Globus pallidus (tissue), 1 donor: ENCODE measurements at regions not wholly inside any gene's neighbourhood (a gene's known extent, or its start where the extent isn't known, plus 50 kb on each side); places are given as distances from the start of the nearest gene placed in this dataset.

ENCODE experiments used
- DNase-seq: peaks from one replicate; pipeline ENCODE4 v3.0.0-alpha.2; 2015; ENCODE audit warnings: low spot score

DNA sequence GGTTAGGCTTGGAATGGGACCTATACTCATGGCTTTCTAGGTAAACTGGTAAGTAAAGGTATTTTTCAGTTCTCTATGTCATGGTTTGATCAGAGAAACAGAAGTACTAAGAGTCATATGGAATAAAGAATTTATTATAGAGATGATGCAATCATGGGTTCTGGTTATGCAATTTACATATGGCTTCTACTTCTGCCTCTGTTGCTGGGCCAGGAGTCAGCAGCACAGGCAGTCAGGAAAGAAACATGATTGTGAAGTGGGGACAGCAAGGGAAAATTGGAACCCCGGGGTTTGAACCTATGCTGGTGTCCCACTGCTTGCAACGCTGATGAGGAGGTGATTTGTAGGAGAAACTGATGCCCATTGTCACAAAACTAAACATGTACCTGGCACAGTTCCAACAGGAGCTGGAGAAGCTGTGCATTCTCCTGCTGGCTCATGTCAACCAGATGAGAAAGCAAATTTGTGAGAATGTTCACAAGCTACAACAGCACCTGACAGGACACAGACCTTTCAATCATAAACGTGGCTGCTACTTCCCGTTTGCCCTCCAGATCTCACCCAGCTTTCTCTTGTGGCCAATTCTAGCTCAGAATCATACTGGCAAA is 887.1 kb downstream of the TFAP2A start:
- no peak for DNase-seq

GRCh38 chr6:9523462-9523861 is 891.4 kb downstream of the TFAP2A start:
- DNase-seq: no peak

GRCh38 chr6:9522101-9522500 is 892.8 kb downstream of the TFAP2A start:
- DNase-seq: no peak

DNA sequence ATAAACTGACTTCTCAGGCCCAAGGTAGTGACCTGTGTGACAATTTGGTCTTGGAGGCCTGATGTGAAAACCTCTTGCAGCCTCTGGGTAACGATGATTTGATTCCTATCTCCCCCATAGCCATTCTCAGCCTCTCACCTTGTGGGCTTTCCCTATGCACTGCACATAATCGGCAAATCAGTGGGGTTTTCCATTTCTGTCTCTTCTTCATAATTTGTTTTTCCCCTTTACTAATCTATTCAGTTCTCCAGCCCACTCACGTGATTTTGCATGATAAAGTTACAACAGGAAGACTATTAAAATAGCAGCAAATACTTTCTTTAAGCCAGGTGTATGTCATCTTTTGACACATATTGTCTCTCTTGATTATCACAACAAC is 893.7 kb downstream of the TFAP2A start:
- no peak for DNase-seq

- DNase-seq: no peak
Observed at GRCh38 chr6:9520417-9521151, 894.3 kb downstream of the TFAP2A start.

GRCh38 chr6:9518431-9518830 is 896.4 kb downstream of the TFAP2A start:
- no peak for DNase-seq

GRCh38 chr6:9517806-9518205 is 897.1 kb downstream of the TFAP2A start:
- DNase-seq: no peak

DNA sequence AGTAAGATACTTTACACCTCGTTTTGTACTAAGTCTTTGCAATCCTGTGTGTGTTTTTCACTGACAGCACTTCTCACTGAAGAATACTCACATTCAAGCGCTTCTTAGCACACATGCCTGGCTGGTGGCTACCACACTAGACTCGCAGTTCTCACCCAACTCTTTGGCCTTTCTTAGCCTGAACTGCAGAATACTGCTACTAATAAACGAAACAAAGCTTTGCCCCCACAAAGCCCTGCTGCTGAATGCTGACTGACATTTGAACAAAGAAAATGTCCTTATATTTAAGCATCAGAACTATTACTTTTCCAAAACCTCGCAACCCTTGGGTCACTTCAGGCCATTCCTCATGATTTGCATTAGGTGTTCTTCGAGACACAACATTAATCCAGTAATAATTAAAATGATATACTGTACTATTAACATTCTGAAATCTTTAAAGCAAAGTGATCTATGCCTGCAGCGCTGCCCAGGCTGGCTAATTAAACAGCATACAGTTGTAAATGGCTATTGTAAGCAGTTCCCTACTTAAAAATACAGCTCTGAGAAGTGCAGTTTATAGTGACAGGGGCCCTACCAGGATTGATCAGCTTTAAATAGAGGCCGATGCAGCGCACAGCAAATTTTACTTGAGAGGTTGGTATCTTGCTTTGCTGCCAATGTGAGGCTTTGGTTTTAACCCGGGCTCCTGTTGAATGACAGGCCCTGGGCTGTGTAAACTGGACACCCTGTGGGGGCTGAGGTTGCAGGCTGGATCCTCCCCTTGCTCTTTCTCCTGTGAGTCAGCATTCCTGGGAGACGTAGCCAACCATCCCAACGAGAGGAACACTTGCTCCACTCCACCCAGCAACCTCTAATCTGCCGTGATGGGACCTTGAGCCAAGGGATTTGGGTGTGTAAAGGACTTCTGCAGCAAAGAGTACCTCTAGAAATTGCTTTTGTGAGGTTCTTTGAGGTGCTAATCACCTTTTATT is 899.0 kb downstream of the TFAP2A start:
- DNase-seq: no peak

- no peak for DNase-seq
Observed at GRCh38 chr6:9514146-9514545, 900.7 kb downstream of the TFAP2A start.

- DNase-seq: no peak
Observed at GRCh38 chr6:9511157-9511556, 903.7 kb downstream of the TFAP2A start.

- DNase-seq: no peak
Observed at GRCh38 chr6:9507136-9507895, 907.6 kb downstream of the TFAP2A start.

GRCh38 chr6:9504191-9504590 is 910.7 kb downstream of the TFAP2A start:
- DNase-seq: no peak

DNA sequence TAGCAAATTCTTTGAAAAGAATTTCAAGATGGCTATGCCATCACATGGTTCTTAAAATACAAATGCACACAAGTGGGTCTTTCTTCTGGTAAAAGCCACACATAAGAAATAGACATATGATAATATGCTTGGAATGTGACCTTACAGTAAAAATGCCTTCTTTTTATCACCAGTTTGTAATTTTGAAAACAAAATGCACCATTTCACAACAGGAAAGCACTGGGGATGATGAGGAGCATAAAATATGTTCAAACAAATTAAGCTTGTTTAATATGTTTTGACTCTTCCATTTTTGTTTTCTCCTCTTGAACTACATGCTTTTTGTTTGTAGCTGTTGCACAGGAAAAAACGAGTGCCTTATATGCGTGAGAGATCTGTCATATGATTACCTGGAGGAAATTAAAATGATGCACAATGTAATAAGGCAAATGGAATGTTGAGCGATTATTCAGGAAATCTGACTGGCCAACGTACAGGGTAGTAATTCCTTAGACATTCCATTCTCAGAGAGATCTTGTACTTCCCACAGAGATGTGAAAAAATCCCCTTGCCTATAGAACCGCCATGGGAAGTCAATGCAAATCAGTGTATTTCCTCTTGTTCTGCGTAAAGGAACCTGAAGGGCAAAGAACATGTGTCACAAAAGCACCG is 911.6 kb downstream of the TFAP2A start:
- no peak for DNase-seq

DNA sequence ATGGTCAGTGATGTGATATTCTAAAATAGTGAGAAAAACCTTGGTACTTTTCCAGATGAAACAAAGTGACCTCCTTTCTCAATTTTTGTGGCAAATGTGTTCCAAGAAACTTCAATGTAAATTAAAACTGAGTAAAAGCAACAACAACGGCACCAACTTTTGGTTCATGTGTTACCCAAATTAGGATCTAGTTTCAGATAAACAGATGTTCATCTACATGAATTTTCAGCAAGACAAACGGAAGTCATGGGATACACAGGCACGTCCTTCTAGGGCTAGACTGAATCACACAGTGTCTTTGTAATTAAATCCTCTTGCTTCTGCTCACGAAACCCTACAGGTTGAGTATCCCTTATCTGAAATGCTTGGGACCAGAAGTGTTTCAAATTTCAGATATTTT is 915.2 kb downstream of the TFAP2A start:
- DNase-seq: no peak

DNA sequence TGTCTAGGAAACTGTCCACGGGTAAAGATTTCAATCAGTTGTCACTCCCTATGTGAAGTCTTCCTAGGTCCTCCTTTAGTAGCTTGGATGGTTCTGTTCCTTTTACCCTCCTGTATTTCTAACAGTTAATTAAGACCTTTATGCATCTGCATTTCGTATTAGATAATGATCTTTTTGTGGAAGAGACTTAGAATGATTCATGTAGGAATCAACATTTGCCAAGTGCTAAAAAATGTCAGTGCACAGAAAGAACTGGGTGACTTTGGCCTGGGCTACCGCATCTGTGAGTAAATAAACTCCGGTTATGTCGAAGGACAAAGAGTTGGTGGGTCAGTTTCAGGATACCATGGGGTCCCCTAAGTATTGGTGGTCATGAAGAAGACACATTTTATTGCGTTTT is 918.0 kb downstream of the TFAP2A start:
- no peak for DNase-seq

DNA sequence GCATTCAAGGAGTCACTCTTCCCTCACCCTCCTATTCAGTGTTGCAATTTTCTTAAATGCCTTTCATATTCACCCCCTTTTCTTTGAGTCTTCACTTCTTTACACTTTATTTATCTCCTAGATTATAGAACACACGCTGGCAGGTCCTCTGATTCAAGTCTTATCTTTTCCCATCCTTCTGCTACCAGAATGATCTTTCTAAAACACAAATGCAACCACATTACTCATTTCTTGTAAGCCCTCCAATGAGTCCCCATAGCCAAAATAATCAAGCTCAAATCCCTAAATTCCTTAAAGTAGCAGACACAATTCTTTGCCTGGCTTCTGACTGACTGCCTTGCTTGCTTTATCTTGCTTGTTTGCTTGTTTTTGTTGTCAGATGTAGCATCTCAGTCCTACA is 920.0 kb downstream of the TFAP2A start:
- DNase-seq: no peak

DNA sequence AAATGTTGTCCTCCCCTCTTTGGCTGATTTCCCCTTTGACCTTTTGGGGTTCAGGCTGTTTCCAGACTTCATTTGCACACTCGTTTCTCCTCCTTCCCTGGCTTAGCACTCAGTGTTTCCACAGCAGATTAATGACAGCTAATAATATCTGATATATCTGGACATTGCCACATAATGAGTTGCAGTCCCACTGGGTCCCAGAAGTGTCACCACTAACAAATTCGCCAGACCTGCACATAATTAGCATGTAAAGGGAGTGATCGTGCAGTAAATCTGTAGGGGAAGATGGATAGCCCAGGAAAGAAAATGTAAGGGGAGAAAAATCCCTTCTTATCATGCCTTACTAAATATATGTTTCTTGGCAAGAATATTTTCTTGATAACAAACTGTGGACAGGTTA is 922.1 kb downstream of the TFAP2A start:
- no peak for DNase-seq

DNA sequence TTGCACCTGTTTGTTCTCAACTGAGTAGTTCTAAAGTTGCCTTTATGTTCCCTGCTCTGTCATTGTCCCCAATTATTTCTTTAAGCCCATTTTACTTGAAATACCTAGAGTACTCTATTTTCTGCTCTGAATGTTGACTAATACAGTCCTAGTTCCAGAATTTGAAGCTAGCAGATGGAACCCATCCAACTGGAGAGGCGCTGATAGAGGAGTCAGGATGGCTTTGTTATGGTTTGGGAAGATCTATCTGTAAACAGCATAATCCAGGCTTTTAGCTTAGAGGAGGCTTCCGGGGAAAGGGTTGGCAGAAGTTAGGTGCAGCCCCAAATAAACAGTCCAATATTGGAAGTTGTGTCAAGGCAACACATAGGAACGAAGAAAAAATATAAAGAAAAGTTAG is 927.7 kb downstream of the TFAP2A start:
- no peak for DNase-seq

DNA sequence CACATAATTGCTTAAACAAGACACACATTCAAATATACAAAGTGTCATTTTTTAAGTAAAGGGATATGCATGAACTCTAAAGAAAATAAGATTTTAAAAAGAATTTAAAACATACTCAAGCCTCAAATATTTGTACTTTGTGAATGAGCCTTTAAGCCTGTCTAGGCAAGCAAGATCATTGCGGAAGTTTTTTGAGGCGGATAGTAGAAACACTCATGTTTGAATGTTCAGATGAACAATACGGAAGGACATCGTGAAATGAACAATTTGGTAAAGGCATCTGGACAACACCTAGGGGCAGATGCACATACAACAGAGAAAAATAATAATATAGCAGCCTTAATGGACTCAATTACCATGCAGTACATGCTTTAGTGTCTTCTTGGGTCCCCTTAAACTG is 928.9 kb downstream of the TFAP2A start:
- DNase-seq: no peak

DNA sequence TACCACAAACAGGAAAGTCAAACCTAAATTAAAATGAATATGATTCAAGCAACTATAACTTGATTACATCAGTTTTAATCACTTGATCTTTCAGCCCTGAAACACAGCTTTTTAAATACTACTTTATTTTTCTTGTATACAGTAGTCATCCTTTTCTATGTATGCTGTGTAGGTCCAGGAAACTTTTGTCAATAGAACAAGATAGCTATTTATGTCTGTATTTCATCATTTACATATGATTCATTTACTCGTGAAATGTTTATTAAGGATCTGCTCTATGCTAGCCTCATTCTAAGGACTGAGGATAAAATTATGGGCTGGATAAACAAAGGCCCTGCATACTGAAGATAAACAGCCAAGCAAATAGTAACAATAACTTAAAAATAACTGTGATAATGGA is 930.2 kb downstream of the TFAP2A start:
- no peak for DNase-seq

DNA sequence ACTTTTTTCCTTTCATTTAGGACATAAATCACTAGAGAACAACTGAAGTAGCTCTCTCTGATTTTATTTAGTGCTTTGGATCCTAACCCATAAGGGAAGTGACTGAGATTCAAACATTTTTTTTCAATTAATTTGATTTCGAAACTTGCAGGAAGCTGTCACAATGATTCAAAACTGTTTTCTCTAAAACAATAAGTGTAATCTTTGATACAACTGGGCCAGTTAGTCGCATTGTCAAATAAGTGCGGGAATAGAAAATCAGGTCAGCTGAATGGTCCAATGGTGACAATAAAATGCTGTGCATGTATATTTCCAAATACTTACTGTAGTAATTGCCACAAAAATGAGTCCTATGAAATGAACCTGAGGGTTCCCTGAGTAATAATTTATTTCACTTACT is 930.8 kb downstream of the TFAP2A start:
- no peak for DNase-seq
